T-helper 1 cell treated with Interleukin-12 subunit alpha and Interleukin-12 subunit beta and Interleukin-4 antibody, amounts not matched to agents 30 μg/mL and 1 μg/mL, for 36 hours (primary cell): ENCODE measurements at regions not wholly inside any gene's neighbourhood (a gene's known extent, or its start where the extent isn't known, plus 50 kb on each side); places are given as distances from the start of the nearest gene placed in this dataset.
A peak's percentile ranks its signal among the peaks of the same experiment; 100 is the strongest.

Experiments used
- H3K27ac Mint-ChIP-seq: one replicate; pipeline ENCODE4 v1.8.0; 2021; ENCODE audit warnings: mild to moderate bottlenecking, mixed read lengths
- H3K27me3 Mint-ChIP-seq: one replicate; pipeline ENCODE4 v1.8.0; 2021; ENCODE audit warnings: low read depth, mixed read lengths
- H3K36me3 Mint-ChIP-seq: one replicate; pipeline ENCODE4 v1.8.0; 2021; ENCODE audit warnings: low read depth, mixed read lengths
- H3K4me1 Mint-ChIP-seq: one replicate; pipeline ENCODE4 v1.8.0; 2021; ENCODE audit warnings: low read depth, mixed read lengths
- H3K4me3 Mint-ChIP-seq: one replicate; pipeline ENCODE4 v1.8.0; 2021; ENCODE audit warnings: mild to moderate bottlenecking, moderate library complexity, mixed read lengths
- H3K9me3 Mint-ChIP-seq: one replicate; pipeline ENCODE4 v1.8.0; 2021; ENCODE audit warnings: mixed read lengths

- no peak overlapping the region for H3K27ac Mint-ChIP-seq
- peaks cover 18% of the 10 kb centered on the region for H3K36me3 Mint-ChIP-seq
- H3K9me3 Mint-ChIP-seq: no peaks in the 10 kb centered on the region
- H3K4me1 Mint-ChIP-seq: peaks cover 36% of the 10 kb centered on the region
- H3K27me3 Mint-ChIP-seq: no peaks in the 10 kb centered on the region
- no peak overlapping the region for H3K4me3 Mint-ChIP-seq
These were observed 56.1 kb downstream of the KCNRG start for GRCh38 chr13:50071379-50071778.

DNA sequence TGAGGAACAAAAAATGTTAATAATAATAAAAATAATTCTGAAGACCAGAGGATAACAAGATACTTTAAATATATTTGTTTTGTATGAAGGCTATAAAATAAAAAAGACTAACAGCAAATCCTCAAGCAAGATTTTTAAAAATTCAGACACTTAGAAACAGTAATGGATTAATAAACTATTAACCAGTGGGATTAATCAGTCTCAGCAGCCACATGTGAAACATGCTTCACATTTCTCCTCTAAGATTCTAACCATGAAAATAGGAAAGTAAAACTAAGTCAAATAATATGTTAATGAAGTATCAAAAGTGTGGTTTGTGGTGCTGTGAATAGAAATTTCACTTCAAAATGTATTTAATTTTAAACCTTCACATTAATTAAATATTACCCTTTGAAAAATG is 57.4 kb downstream of the KCNRG start:
- Mint-ChIP-seq H3K36me3 (peaks cover 18% of the 10 kb centered on the region), H3K9me3 (no peaks in the 10 kb centered on the region), H3K4me1 (peaks cover 44% of the 10 kb centered on the region), H3K27me3 (no peaks in the 10 kb centered on the region), H3K27ac (no peak overlapping the region), H3K4me3 (no peak overlapping the region)

DNA sequence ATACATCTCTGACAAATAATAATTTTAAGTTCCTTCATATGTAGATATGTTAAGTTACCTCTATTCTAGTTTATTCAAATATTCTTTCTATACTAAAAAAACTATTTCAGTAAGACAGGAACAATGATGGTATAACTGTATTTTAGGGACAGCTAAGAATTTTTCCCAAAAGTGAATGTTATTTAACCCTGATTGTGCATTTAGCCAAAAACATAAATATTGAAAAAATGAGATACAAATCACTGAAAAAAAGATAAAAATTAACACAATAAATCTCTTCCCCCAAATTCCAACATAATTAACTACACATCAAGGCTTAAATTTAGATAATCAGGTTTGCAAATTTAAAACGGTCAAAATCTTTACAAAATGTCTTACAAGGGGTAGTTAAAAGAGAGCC is 58.1 kb downstream of the KCNRG start:
- Mint-ChIP-seq H3K36me3 (peaks cover 18% of the 10 kb centered on the region), H3K9me3 (no peaks in the 10 kb centered on the region), H3K4me3 (no peak overlapping the region), H3K4me1 (peaks cover 47% of the 10 kb centered on the region), H3K27ac (no peak overlapping the region), H3K27me3 (no peaks in the 10 kb centered on the region)

- Mint-ChIP-seq H3K9me3 (no peaks in the 10 kb centered on the region), H3K4me1 (peaks cover 41% of the 10 kb centered on the region), H3K4me3 (no peak overlapping the region), H3K27ac (no peak overlapping the region), H3K27me3 (no peaks in the 10 kb centered on the region), H3K36me3 (peaks cover 17% of the 10 kb centered on the region)
These were observed 59.6 kb downstream of the KCNRG start for GRCh38 chr13:50074843-50075242.

- Mint-ChIP-seq H3K36me3 (peaks cover 24% of the 10 kb centered on the region), H3K4me3 (peak overlapping the region; percentile 58), H3K27me3 (no peaks in the 10 kb centered on the region), H3K27ac (no peak overlapping the region), H3K9me3 (no peaks in the 10 kb centered on the region), H3K4me1 (peaks cover 44% of the 10 kb centered on the region)
These were observed 60.4 kb downstream of the KCNRG start for GRCh38 chr13:50075619-50076097.

DNA sequence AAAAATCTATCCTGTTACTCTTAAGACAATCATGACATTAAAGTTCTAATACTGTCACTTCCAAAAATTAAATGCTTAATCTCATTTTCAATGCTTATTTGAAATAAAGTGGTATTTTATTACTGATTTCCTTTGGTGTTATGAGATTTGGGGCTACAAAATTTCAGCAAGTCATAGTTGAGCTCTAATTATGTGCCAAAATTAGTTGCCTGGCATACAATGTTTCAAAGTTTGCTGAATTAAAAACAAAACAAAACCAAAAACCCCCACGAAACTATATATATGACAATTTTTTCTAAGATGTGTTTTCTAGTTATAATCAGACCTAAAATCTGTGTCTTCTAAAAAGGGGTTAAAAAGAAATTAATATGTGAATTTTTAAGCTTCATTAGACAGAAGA is 62.2 kb downstream of the KCNRG start:
- H3K27me3 Mint-ChIP-seq: no peaks in the 10 kb centered on the region
- no peak overlapping the region for H3K4me3 Mint-ChIP-seq
- no peaks in the 10 kb centered on the region for H3K9me3 Mint-ChIP-seq
- peaks cover 36% of the 10 kb centered on the region for H3K4me1 Mint-ChIP-seq
- peaks cover 24% of the 10 kb centered on the region for H3K36me3 Mint-ChIP-seq
- H3K27ac Mint-ChIP-seq: no peak overlapping the region

- H3K27me3 Mint-ChIP-seq: no peaks in the 10 kb centered on the region
- peaks cover 39% of the 10 kb centered on the region for H3K4me1 Mint-ChIP-seq
- H3K4me3 Mint-ChIP-seq: peak overlapping the region; percentile 65
- H3K9me3 Mint-ChIP-seq: no peaks in the 10 kb centered on the region
- peaks cover 24% of the 10 kb centered on the region for H3K36me3 Mint-ChIP-seq
- H3K27ac Mint-ChIP-seq: no peak overlapping the region
These were observed 63.1 kb downstream of the KCNRG start for GRCh38 chr13:50078231-50078894.

DNA sequence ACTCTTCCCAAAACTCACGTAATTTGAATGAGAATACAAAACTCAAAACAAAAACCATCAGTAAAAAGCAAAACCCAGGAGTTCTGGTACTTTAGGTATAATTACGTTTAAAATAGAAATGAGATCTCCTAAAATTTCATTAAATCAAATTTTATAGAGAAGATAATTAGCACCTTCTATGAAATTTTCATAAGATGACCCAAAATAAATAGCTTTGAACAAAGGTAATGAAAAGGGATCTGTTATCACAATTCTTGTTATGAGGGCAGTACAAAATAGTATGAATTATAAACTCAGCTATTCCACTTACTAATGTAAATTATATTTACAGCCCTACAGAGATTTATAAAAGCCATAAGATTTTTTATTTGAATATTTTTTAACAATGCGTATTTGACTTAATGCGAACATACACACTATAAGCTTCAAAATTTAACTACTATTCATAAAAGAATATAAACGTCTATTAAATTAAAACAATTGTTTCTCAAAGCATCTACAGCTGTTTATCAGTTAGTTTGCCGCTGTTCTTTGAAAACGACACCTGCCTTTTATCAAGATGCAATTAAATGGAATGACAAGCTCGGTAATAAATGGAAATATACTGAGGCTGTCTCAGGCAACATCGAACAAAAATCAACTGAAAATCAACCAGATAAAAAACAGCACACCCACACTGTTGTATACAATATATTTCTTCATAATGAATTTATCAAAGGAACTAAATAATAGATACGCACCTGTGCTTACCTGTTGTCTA is 63.8 kb downstream of the KCNRG start:
- Mint-ChIP-seq H3K36me3 (peaks cover 22% of the 10 kb centered on the region), H3K9me3 (no peaks in the 10 kb centered on the region), H3K27me3 (no peaks in the 10 kb centered on the region), H3K4me1 (peaks cover 41% of the 10 kb centered on the region), H3K4me3 (peak overlapping the region; percentile 99), H3K27ac (peak overlapping the region; percentile 6)

- peaks cover 43% of the 10 kb centered on the region for H3K4me1 Mint-ChIP-seq
- H3K27ac Mint-ChIP-seq: peak overlapping the region; percentile 99
- H3K27me3 Mint-ChIP-seq: no peaks in the 10 kb centered on the region
- peak overlapping the region; percentile 99 for H3K4me3 Mint-ChIP-seq
- no peaks in the 10 kb centered on the region for H3K9me3 Mint-ChIP-seq
- peaks cover 22% of the 10 kb centered on the region for H3K36me3 Mint-ChIP-seq
These were observed 64.5 kb downstream of the KCNRG start for GRCh38 chr13:50079655-50080202.

GRCh38 chr13:50080203-50080910 is 65.1 kb downstream of the KCNRG start:
- H3K27me3 Mint-ChIP-seq: no peaks in the 10 kb centered on the region
- no peaks in the 10 kb centered on the region for H3K9me3 Mint-ChIP-seq
- H3K27ac Mint-ChIP-seq: peak overlapping the region; percentile 99
- H3K36me3 Mint-ChIP-seq: peaks cover 22% of the 10 kb centered on the region
- H3K4me1 Mint-ChIP-seq: peaks cover 47% of the 10 kb centered on the region
- H3K4me3 Mint-ChIP-seq: peak overlapping the region; percentile 99

DNA sequence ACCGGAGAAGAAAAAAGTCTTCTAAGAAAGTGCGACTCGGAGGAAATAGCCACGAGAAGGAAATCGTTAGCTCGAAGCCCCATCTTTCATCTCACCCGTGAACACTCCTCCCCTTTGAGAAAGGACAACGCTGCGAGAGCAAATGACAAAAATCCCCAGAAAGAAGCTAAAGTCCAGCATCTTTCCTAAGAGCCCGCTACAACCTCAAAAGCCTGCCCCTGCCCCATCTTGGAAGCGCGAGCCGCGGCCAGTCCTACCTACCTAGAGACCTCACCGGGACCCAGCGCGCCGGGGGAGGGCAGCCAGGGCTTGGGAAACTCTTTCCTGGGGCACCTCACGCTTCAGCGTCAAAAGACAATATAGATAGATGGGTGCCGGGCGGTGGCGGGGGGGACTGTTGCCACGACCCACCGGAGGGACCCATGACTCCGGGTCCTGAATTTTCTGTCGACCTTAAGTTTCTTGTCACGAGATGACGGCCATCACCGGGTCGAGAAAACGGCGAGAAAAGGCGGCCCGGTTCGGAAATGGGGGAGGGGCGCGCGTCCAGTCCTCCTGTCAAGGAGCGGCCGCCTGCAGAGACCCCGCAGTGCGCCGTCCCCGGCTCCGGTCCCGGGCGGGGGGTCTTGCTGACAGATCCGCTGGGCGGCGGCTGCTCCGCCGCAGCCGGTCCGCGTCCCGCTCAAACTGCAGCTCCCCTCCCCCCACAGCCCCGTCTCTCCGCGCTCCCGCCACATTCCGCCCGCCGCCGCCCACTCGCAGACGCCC is 65.9 kb downstream of the KCNRG start:
- no peaks in the 10 kb centered on the region for H3K27me3 Mint-ChIP-seq
- H3K27ac Mint-ChIP-seq: peak overlapping the region; percentile 99
- H3K4me1 Mint-ChIP-seq: peaks cover 43% of the 10 kb centered on the region
- H3K4me3 Mint-ChIP-seq: peak overlapping the region; percentile 99
- H3K36me3 Mint-ChIP-seq: peaks cover 19% of the 10 kb centered on the region
- no peaks in the 10 kb centered on the region for H3K9me3 Mint-ChIP-seq

- peaks cover 44% of the 10 kb centered on the region for H3K4me1 Mint-ChIP-seq
- no peaks in the 10 kb centered on the region for H3K27me3 Mint-ChIP-seq
- no peaks in the 10 kb centered on the region for H3K9me3 Mint-ChIP-seq
- H3K27ac Mint-ChIP-seq: peak overlapping the region; percentile 99
- peak overlapping the region; percentile 99 for H3K4me3 Mint-ChIP-seq
- peaks cover 20% of the 10 kb centered on the region for H3K36me3 Mint-ChIP-seq
These were observed 66.6 kb downstream of the KCNRG start for GRCh38 chr13:50081679-50082425.

DNA sequence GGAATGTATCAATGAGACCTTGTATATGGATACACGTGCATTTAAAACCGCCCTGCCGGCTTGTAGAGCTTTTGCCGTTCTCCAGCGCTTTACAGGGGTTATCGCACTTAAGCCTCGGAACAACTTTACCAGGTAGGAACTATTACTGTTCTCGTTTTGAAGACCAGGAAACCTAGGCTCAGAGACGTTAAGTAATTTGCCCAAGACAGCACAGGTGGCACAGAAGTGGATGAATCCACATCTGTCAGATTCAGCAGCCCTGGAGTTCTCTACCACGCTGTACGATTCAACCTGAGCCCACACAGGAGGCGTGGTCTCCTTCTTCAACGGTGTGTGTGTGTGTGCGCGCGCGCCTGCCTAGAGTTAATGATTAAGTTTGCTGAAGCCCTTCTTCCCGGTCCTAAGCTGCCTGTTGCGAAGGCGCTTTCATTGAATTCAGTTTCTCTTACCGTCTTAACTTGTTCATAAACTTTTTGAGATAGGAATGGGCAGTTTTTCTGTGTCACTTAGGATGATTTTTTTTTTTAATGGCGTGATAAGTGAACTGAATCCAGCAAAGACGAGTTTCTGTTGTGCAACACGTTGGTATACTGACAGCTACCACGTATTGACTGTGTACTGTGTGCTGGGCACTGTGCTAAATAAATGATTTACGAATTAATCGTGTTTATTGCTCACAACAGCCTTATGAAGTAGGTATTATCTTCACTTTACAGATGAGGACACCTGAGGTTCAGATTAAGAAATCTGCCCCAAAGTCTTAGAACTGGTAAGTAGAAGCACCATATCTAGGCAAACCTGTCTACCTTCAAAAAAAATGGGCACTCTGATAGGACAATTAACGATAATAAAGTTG is 67.4 kb downstream of the KCNRG start:
- H3K27me3 Mint-ChIP-seq: no peaks in the 10 kb centered on the region
- peaks cover 22% of the 10 kb centered on the region for H3K36me3 Mint-ChIP-seq
- H3K27ac Mint-ChIP-seq: peak overlapping the region; percentile 99
- no peaks in the 10 kb centered on the region for H3K9me3 Mint-ChIP-seq
- peaks cover 40% of the 10 kb centered on the region for H3K4me1 Mint-ChIP-seq
- H3K4me3 Mint-ChIP-seq: peak overlapping the region; percentile 99
